Fibroblast of skin of left biceps (primary cell): ENCODE measurements at regions not wholly inside any gene's neighbourhood (a gene's known extent, or its start where the extent isn't known, plus 50 kb on each side); places are given as distances from the start of the nearest gene placed in this dataset.

Experiments used
- DNase-seq, 2 experiments: peaks; one replicate each; pipeline ENCODE4 v3.0.0-alpha.2; 2013; ENCODE audit warnings: low read depth in 2 of 2

- no peak for DNase-seq
Observed at GRCh38 chr2:235350234-235350633, 143.6 kb upstream of the AGAP1 start.

- DNase-seq: no peak
Observed at GRCh38 chr2:235352541-235352940, 141.3 kb upstream of the AGAP1 start.

- no peak for DNase-seq
Observed at GRCh38 chr2:235357881-235358280, 136.0 kb upstream of the AGAP1 start.

GRCh38 chr2:235358981-235359471 lies 134.8 kb upstream of the AGAP1 start:
- no peak for DNase-seq

- no peak for DNase-seq
Observed at GRCh38 chr2:235360446-235360845, 133.4 kb upstream of the AGAP1 start.

GRCh38 chr2:235365743-235366142 lies 128.1 kb upstream of the AGAP1 start:
- DNase-seq: no peak

GRCh38 chr2:235366390-235366789 lies 127.5 kb upstream of the AGAP1 start:
- DNase-seq: no peak

GRCh38 chr2:235366807-235367206 lies 127.0 kb upstream of the AGAP1 start:
- DNase-seq: no peak

- DNase-seq: no peak
Observed at GRCh38 chr2:235371018-235371417, 122.8 kb upstream of the AGAP1 start.

- no peak for DNase-seq
Observed at GRCh38 chr2:235373171-235373570, 120.7 kb upstream of the AGAP1 start.

GRCh38 chr2:235377176-235377575 lies 116.7 kb upstream of the AGAP1 start:
- no peak for DNase-seq

- DNase-seq: no peak
Observed at GRCh38 chr2:235378246-235378645, 115.6 kb upstream of the AGAP1 start.

GRCh38 chr2:235378944-235379343 lies 114.9 kb upstream of the AGAP1 start:
- no peak for DNase-seq

GRCh38 chr2:235381261-235381912 lies 112.5 kb upstream of the AGAP1 start:
- no peak for DNase-seq

GRCh38 chr2:235382179-235382578 lies 111.7 kb upstream of the AGAP1 start:
- no peak for DNase-seq

GRCh38 chr2:235382601-235383000 lies 111.2 kb upstream of the AGAP1 start:
- no peak for DNase-seq

GRCh38 chr2:235383272-235383843 lies 110.5 kb upstream of the AGAP1 start:
- no peak for DNase-seq

GRCh38 chr2:235384624-235385023 lies 109.2 kb upstream of the AGAP1 start:
- DNase-seq: no peak

- DNase-seq: no peak
Observed at GRCh38 chr2:235389626-235390025, 104.2 kb upstream of the AGAP1 start.

GRCh38 chr2:235390108-235390815 lies 103.6 kb upstream of the AGAP1 start:
- DNase-seq: no peak

GRCh38 chr2:235390816-235391194 lies 103.0 kb upstream of the AGAP1 start:
- no peak for DNase-seq

GRCh38 chr2:235391921-235392615 lies 101.8 kb upstream of the AGAP1 start:
- DNase-seq: no peak
